Right ventricle myocardium superior (tissue), 1 donor: ENCODE measurements at regions not wholly inside any gene's neighbourhood (a gene's known extent, or its start where the extent isn't known, plus 50 kb on each side); places are given as distances from the start of the nearest gene placed in this dataset.
"Not testable (repeated sequence)": the region's sequence is repeated elsewhere in the genome, so short reads cannot be mapped to it uniquely, and the experiment has no call there.

Source experiments
- ATAC-seq: fragments of 200-7000 bp; cut with Tn5 transposase; one replicate; pipeline ENCODE4 v1.9.1; 2020; ENCODE audit warnings: mild to moderate bottlenecking; ENCODE audit not compliant: poor library complexity
- DNase-seq: peaks from one replicate; pipeline ENCODE4 v3.0.0-alpha.2; 2020
- intact Hi-C: fragments of 100-400 bp; cut with DNase I; formaldehyde crosslinking; loops from one replicate; pipeline ENCODE4 v1.11.2; 2022
- donor health status: DM: no; HTN: yes; CAD: no; lungs with severe emphysema.

GRCh38 chr11:21625982-21626381, 566.9 kb upstream of the ANO5 start:
- DNase-seq: no peak
- ATAC-seq: peak; percentile 72
- intact Hi-C loops: no loop called here

- DNase-seq: no peak
- intact Hi-C loops: no loop called here
- ATAC-seq: no peak
Observed at GRCh38 chr11:21628641-21629040, 564.2 kb upstream of the ANO5 start.

- intact Hi-C loops: no loop called here
- no peak for DNase-seq
- no peak for ATAC-seq
Observed at GRCh38 chr11:21630934-21631478, 561.9 kb upstream of the ANO5 start.

- no peak for ATAC-seq
- intact Hi-C loops: no loop called here
- no peak for DNase-seq
Observed at GRCh38 chr11:21631991-21632390, 560.9 kb upstream of the ANO5 start.

GRCh38 chr11:21634491-21634890, 558.4 kb upstream of the ANO5 start:
- intact Hi-C loops: no loop called here
- no peak for ATAC-seq

GRCh38 chr11:21634956-21635355, 557.9 kb upstream of the ANO5 start:
- ATAC-seq (no peak), DNase-seq (no peak)
- intact Hi-C loops: no loop called here

More at GRCh38 chr11:21634491-21634890, 558.4 kb upstream of the ANO5 start:
- no peak for DNase-seq

GRCh38 chr11:21635394-21636145, 557.3 kb upstream of the ANO5 start:
- DNase-seq: no peak
- intact Hi-C loops: no loop called here
- ATAC-seq: no peak

GRCh38 chr11:21636561-21636960, 556.3 kb upstream of the ANO5 start:
- ATAC-seq: no peak
- DNase-seq: no peak
- intact Hi-C loops: no loop called here

GRCh38 chr11:21640491-21640890, 552.4 kb upstream of the ANO5 start:
- DNase-seq (no peak), ATAC-seq (no peak)
- intact Hi-C loops: no loop called here

- intact Hi-C loops: no loop called here
- ATAC-seq (no peak), DNase-seq (no peak)
Observed at GRCh38 chr11:21641869-21642268, 551.0 kb upstream of the ANO5 start.

- ATAC-seq (no peak), DNase-seq (no peak)
- intact Hi-C loops: no loop called here
Observed at GRCh38 chr11:21646351-21646750, 546.5 kb upstream of the ANO5 start.

GRCh38 chr11:21650961-21651360, 541.9 kb upstream of the ANO5 start:
- ATAC-seq (no peak), DNase-seq (no peak)
- intact Hi-C loops: no loop called here

- ATAC-seq (no peak), DNase-seq (no peak)
Observed at GRCh38 chr11:21653951-21654421, 538.9 kb upstream of the ANO5 start.

GRCh38 chr11:21656065-21656464, 536.8 kb upstream of the ANO5 start:
- DNase-seq (no peak), ATAC-seq (no peak)
- intact Hi-C loops: no loop called here

More at GRCh38 chr11:21653951-21654421, 538.9 kb upstream of the ANO5 start:
- intact Hi-C loops: no loop called here

- intact Hi-C loops: no loop called here
- DNase-seq: no peak
- ATAC-seq: no peak
Observed at GRCh38 chr11:21658654-21659193, 534.2 kb upstream of the ANO5 start.

GRCh38 chr11:21659377-21659776, 533.5 kb upstream of the ANO5 start:
- DNase-seq, intact Hi-C loops, ATAC-seq: not testable (repeated sequence)

GRCh38 chr11:21659961-21660360, 532.9 kb upstream of the ANO5 start:
- ATAC-seq (no peak), DNase-seq (no peak)
- intact Hi-C loops: no loop called here

GRCh38 chr11:21675049-21675616, 517.8 kb upstream of the ANO5 start:
- no peak for DNase-seq
- intact Hi-C loops: no loop called here
- ATAC-seq: no peak

GRCh38 chr11:21687643-21688042, 505.2 kb upstream of the ANO5 start:
- intact Hi-C loops: no loop called here
- ATAC-seq (no peak), DNase-seq (no peak)

GRCh38 chr11:21704539-21704938, 488.3 kb upstream of the ANO5 start:
- DNase-seq (no peak), ATAC-seq (no peak)
- intact Hi-C loops: no loop called here
